ENCODE measurements at regions not wholly inside any gene's neighbourhood (a gene's known extent, or its start where the extent isn't known, plus 50 kb on each side); places are given as distances from the start of the nearest gene placed in this dataset.

GRCh38 chr11:42764936-42765335 is 546.9 kb upstream of the API5 start:
- no peaks in the 10 kb centered on the region for H3K9me3 ChIP-seq (ENCODE audit: severe bottlenecking)
- no peak for DNase-seq
- H3K4me3 ChIP-seq (ENCODE audit: low read depth, low read length) = no peak overlapping the region
- no peak for TF ChIP-seq CTCF (IDR thresholded peaks at IDR 0.05; ENCODE audit: low read depth, low read length)
- no peaks in the 10 kb centered on the region for H3K36me3 ChIP-seq
- peaks cover 36% of the 10 kb centered on the region for H3K27me3 ChIP-seq (ENCODE audit: insufficient read depth, low read depth, severe bottlenecking)
- H3K27ac ChIP-seq = no peak overlapping the region

GRCh38 chr11:42768576-42768975 is 543.2 kb upstream of the API5 start:
- no peak for DNase-seq
- peaks cover 18% of the 10 kb centered on the region for H3K27me3 ChIP-seq (ENCODE audit: insufficient read depth, low read depth, severe bottlenecking)
- TF ChIP-seq CTCF (IDR thresholded peaks at IDR 0.05; ENCODE audit: low read depth, low read length) = no peak

GRCh38 chr11:42770444-42771065 is 541.2 kb upstream of the API5 start:
- H3K36me3 ChIP-seq = no peaks in the 10 kb centered on the region
- DNase-seq = peak; percentile 12
- H3K27me3 ChIP-seq (ENCODE audit: insufficient read depth, low read depth, severe bottlenecking) = peaks cover 14% of the 10 kb centered on the region
- H3K9me3 ChIP-seq (ENCODE audit: severe bottlenecking) = no peaks in the 10 kb centered on the region
- peak; percentile 63 for TF ChIP-seq CTCF (IDR thresholded peaks at IDR 0.05; ENCODE audit: low read depth, low read length)
- no peak overlapping the region for H3K27ac ChIP-seq
- H3K4me3 ChIP-seq (ENCODE audit: low read depth, low read length) = no peak overlapping the region

More at GRCh38 chr11:42768576-42768975, 543.2 kb upstream of the API5 start:
- Histone ChIP-seq H3K36me3 (no peaks in the 10 kb centered on the region), H3K27ac (no peak overlapping the region), H3K4me3 (ENCODE audit: low read depth, low read length) (no peak overlapping the region), H3K9me3 (ENCODE audit: severe bottlenecking) (no peaks in the 10 kb centered on the region)

- no peak for TF ChIP-seq CTCF (IDR thresholded peaks at IDR 0.05; ENCODE audit: low read depth, low read length)
- no peak for DNase-seq
Measured at GRCh38 chr11:42772886-42773285, 538.9 kb upstream of the API5 start.

GRCh38 chr11:42773729-42774128 is 538.1 kb upstream of the API5 start:
- no peaks in the 10 kb centered on the region for H3K27me3 ChIP-seq (ENCODE audit: insufficient read depth, low read depth, severe bottlenecking)
- peak; percentile 33 for DNase-seq
- H3K9me3 ChIP-seq (ENCODE audit: severe bottlenecking) = no peaks in the 10 kb centered on the region
- TF ChIP-seq CTCF (IDR thresholded peaks at IDR 0.05; ENCODE audit: low read depth, low read length) = no peak
- H3K4me3 ChIP-seq (ENCODE audit: low read depth, low read length) = no peak overlapping the region
- no peak overlapping the region for H3K27ac ChIP-seq
- H3K36me3 ChIP-seq = no peaks in the 10 kb centered on the region

More at GRCh38 chr11:42772886-42773285, 538.9 kb upstream of the API5 start:
- no peak overlapping the region for H3K4me3 ChIP-seq (ENCODE audit: low read depth, low read length)
- H3K27ac ChIP-seq = no peak overlapping the region
- peaks cover 6% of the 10 kb centered on the region for H3K27me3 ChIP-seq (ENCODE audit: insufficient read depth, low read depth, severe bottlenecking)
- H3K36me3 ChIP-seq = no peaks in the 10 kb centered on the region
- no peaks in the 10 kb centered on the region for H3K9me3 ChIP-seq (ENCODE audit: severe bottlenecking)

GRCh38 chr11:42774567-42774966 is 537.2 kb upstream of the API5 start:
- Histone ChIP-seq H3K27ac (no peak overlapping the region), H3K36me3 (no peaks in the 10 kb centered on the region), H3K4me3 (ENCODE audit: low read depth, low read length) (no peak overlapping the region), H3K9me3 (ENCODE audit: severe bottlenecking) (no peaks in the 10 kb centered on the region), H3K27me3 (ENCODE audit: insufficient read depth, low read depth, severe bottlenecking) (peaks cover 5% of the 10 kb centered on the region)
- DNase-seq = no peak
- no peak for TF ChIP-seq CTCF (IDR thresholded peaks at IDR 0.05; ENCODE audit: low read depth, low read length)
